Ovary (tissue), 3 donors: ENCODE measurements at regions not wholly inside any gene's neighbourhood (a gene's known extent, or its start where the extent isn't known, plus 50 kb on each side); places are given as distances from the start of the nearest gene placed in this dataset.

ENCODE experiments used
- EP300 ChIP-seq: sonication (generic); formaldehyde crosslinking; IDR thresholded peaks from one replicate; pipeline ENCODE4 v1.6.1; 2017; ENCODE audit warnings: antibody characterized with exemption
- TF ChIP-seq, protein P1 (sequence below), 3 donors: fragments of 450-650 bp in 2 of 3; fragments of 200-600 bp in 1 of 3; IDR thresholded peaks; one replicate each; pipeline versions ENCODE4 v1.5.1 to v1.8.0; 2016 to 2022; ENCODE audit warnings: antibody characterized with exemption in 3 of 3, mild to moderate bottlenecking in 1 of 3
- donor health status: DM: no; HTN: no; CAD: no.

DNA sequence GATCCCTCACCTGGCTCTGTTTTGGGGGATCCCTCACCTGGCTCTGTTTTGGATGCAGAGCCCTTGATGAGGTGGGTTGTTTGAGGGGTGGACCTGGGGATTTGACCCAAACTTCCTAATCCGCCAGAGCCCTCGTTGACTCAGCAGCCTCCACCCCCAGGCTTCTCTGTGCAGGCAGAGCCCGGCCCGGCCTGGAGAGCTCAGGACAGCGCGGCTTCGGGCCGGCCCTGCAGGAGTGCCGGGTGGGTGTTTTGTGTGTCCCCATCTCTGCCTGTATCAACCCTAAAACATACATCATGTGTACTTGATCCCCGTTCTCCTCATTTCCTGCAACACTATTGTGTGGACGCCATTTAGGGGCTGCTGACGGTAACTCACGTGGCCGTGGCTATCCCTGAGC lies 124.2 kb downstream of the SIK1 start:
- TF ChIP-seq, protein P1, sequence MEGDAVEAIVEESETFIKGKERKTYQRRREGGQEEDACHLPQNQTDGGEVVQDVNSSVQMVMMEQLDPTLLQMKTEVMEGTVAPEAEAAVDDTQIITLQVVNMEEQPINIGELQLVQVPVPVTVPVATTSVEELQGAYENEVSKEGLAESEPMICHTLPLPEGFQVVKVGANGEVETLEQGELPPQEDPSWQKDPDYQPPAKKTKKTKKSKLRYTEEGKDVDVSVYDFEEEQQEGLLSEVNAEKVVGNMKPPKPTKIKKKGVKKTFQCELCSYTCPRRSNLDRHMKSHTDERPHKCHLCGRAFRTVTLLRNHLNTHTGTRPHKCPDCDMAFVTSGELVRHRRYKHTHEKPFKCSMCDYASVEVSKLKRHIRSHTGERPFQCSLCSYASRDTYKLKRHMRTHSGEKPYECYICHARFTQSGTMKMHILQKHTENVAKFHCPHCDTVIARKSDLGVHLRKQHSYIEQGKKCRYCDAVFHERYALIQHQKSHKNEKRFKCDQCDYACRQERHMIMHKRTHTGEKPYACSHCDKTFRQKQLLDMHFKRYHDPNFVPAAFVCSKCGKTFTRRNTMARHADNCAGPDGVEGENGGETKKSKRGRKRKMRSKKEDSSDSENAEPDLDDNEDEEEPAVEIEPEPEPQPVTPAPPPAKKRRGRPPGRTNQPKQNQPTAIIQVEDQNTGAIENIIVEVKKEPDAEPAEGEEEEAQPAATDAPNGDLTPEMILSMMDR (IDR thresholded peaks at IDR 0.05), result no peak
- TF ChIP-seq EP300, result no peak
